ENCODE measurements at regions not wholly inside any gene's neighbourhood (a gene's known extent, or its start where the extent isn't known, plus 50 kb on each side); places are given as distances from the start of the nearest gene placed in this dataset.

DNA sequence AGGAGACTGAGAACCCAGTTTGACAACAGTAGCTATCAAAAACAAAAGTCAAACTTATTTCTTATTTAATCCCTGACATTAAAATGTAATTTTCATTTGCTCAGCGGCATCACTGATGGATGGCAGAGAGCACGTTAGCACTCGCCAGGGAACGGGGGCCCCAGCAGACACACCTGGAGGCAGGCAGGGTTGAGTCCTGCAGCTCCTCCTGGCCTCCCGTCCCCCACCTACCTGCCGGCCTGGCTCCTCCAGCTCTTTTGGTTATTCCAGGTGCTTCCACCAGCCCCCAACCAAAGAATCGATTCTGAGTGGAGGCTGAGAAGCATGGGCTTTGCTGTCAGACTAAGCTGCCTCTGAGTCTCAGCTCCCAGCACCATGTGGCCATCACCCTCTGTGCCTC lies 113.6 kb downstream of the PHETA1 start (continued):
- TF ChIP-seq, protein P1, sequence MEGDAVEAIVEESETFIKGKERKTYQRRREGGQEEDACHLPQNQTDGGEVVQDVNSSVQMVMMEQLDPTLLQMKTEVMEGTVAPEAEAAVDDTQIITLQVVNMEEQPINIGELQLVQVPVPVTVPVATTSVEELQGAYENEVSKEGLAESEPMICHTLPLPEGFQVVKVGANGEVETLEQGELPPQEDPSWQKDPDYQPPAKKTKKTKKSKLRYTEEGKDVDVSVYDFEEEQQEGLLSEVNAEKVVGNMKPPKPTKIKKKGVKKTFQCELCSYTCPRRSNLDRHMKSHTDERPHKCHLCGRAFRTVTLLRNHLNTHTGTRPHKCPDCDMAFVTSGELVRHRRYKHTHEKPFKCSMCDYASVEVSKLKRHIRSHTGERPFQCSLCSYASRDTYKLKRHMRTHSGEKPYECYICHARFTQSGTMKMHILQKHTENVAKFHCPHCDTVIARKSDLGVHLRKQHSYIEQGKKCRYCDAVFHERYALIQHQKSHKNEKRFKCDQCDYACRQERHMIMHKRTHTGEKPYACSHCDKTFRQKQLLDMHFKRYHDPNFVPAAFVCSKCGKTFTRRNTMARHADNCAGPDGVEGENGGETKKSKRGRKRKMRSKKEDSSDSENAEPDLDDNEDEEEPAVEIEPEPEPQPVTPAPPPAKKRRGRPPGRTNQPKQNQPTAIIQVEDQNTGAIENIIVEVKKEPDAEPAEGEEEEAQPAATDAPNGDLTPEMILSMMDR (conservative IDR thresholded peaks at IDR 0.05; ENCODE audit: low read depth in 2 of 2), result no peak

- no peak overlapping the region for H3K27ac Mint-ChIP-seq
- Histone ChIP-seq H3K36me3 (ENCODE audit: insufficient read depth) (no peaks in the 10 kb centered on the region), H3K4me3 (no peak overlapping the region), H3K27me3 (ENCODE audit: insufficient read depth) (no peaks in the 10 kb centered on the region), H3K9me2 (ENCODE audit: insufficient read depth) (no peaks in the 10 kb centered on the region), H3K4me1 (ENCODE audit: insufficient read depth) (no peaks in the 10 kb centered on the region; the same call in 1 of the 2 replicates), H4K20me1 (replicated peaks; ENCODE audit: insufficient read depth) (peaks cover 2% of the 10 kb centered on the region; the same call in 1 of the 2 replicates), H3K79me2 (replicated peaks; ENCODE audit: insufficient read depth) (no peaks in the 10 kb centered on the region), H2AFZ (no peak overlapping the region), H3K27ac (ENCODE audit: low read depth) (no peak overlapping the region), H3K4me2 (no peak overlapping the region), H3F3A (replicated peaks; ENCODE audit: low read depth) (no peaks in the 10 kb centered on the region)
- H3K4me3 Mint-ChIP-seq, result no peak overlapping the region
- DNase-seq (ENCODE audit: low spot score) (no peak), ATAC-seq (no peak)
- H3K9me3 Mint-ChIP-seq, result no peaks in the 10 kb centered on the region
- H3K4me1 Mint-ChIP-seq, result peaks cover 5% of the 10 kb centered on the region; the same call in 2 of the 3 replicates
- H3K27me3 Mint-ChIP-seq (ENCODE audit: insufficient read depth, low read depth, poor library complexity), result no peaks in the 10 kb centered on the region
- H3K36me3 Mint-ChIP-seq (ENCODE audit: low read depth), result no peaks in the 10 kb centered on the region
- TF ChIP-seq ETS1 (IDR thresholded peaks at IDR 0.05), result no peak
- no peak for TF ChIP-seq ZNF462 (CRISPR knock-in tag; IDR thresholded peaks at IDR 0.05)
- TF ChIP-seq EZH2 (IDR thresholded peaks at IDR 0.05; ENCODE audit: low read depth, unreplicated experiment), result no peak
- TF ChIP-seq REST (IDR thresholded peaks at IDR 0.05; ENCODE audit: unreplicated experiment), result no peak
- no peak for TF ChIP-seq POLR2AphosphoS5 (IDR thresholded peaks at IDR 0.05; ENCODE audit: low read depth)
- TF ChIP-seq ZNF114 (CRISPR knock-in tag; IDR thresholded peaks at IDR 0.05), result no peak
- no peak for TF ChIP-seq EZH2phosphoT487 (IDR thresholded peaks at IDR 0.05; ENCODE audit: unreplicated experiment)
- TF ChIP-seq ZNF331 (CRISPR knock-in tag; IDR thresholded peaks at IDR 0.05; ENCODE audit: low read depth), result no peak
- TF ChIP-seq STAT1 (IDR thresholded peaks at IDR 0.05; ENCODE audit: unreplicated experiment), result no peak
- TF ChIP-seq CREB1 (CRISPR knock-in tag; IDR thresholded peaks at IDR 0.05; ENCODE audit: low read depth), result no peak
- TF ChIP-seq JUNB (IDR thresholded peaks at IDR 0.05; ENCODE audit: unreplicated experiment), result no peak
- no peak for TF ChIP-seq NANOG (IDR thresholded peaks at IDR 0.05; ENCODE audit: borderline replicate concordance)
Measured at GRCh38 chr12:111254106-111254505, 114.8 kb downstream of the PHETA1 start.
